SH-SY5Y (cell line): ENCODE measurements at regions not wholly inside any gene's neighbourhood (a gene's known extent, or its start where the extent isn't known, plus 50 kb on each side); places are given as distances from the start of the nearest gene placed in this dataset.

Experiments used
- GATA2 ChIP-seq: IDR thresholded peaks from 2 replicates; pipeline ENCODE4 v1.6.1; 2011; ENCODE audit warnings: mild to moderate bottlenecking, low read depth, low read length
- GATA3 ChIP-seq: IDR thresholded peaks from 2 replicates; pipeline ENCODE4 v1.6.1; 2011; ENCODE audit warnings: low read depth, mild to moderate bottlenecking, low read length, moderate library complexity

GRCh38 chr2:5183031-5183430, 509.2 kb upstream of the SOX11 start:
- no peak for TF ChIP-seq GATA3
- TF ChIP-seq GATA2: no peak

GRCh38 chr2:5187283-5187682, 504.9 kb upstream of the SOX11 start:
- TF ChIP-seq GATA3 (no peak), GATA2 (no peak)

GRCh38 chr2:5188636-5189035, 503.5 kb upstream of the SOX11 start:
- TF ChIP-seq GATA2 (no peak), GATA3 (no peak)

GRCh38 chr2:5190023-5190422, 502.2 kb upstream of the SOX11 start:
- TF ChIP-seq GATA2: no peak
- no peak for TF ChIP-seq GATA3

- TF ChIP-seq GATA2: no peak
These were observed 496.5 kb upstream of the SOX11 start for GRCh38 chr2:5195636-5196035.

GRCh38 chr2:5203134-5203755, 488.9 kb upstream of the SOX11 start:
- TF ChIP-seq GATA2: no peak

- TF ChIP-seq GATA3 (no peak), GATA2 (no peak)
These were observed 476.1 kb upstream of the SOX11 start for GRCh38 chr2:5215989-5216607.

GRCh38 chr2:5227062-5227699, 465.0 kb upstream of the SOX11 start:
- TF ChIP-seq GATA3: no peak
- TF ChIP-seq GATA2: no peak

GRCh38 chr2:5229574-5229973, 462.6 kb upstream of the SOX11 start:
- no peak for TF ChIP-seq GATA3
- no peak for TF ChIP-seq GATA2

- TF ChIP-seq GATA3: no peak
- TF ChIP-seq GATA2: no peak
These were observed 461.7 kb upstream of the SOX11 start for GRCh38 chr2:5230444-5230843.

GRCh38 chr2:5230855-5231254, 461.3 kb upstream of the SOX11 start:
- TF ChIP-seq GATA3: no peak
- TF ChIP-seq GATA2: no peak

- no peak for TF ChIP-seq GATA3
- no peak for TF ChIP-seq GATA2
These were observed 460.9 kb upstream of the SOX11 start for GRCh38 chr2:5231287-5231686.

- TF ChIP-seq GATA3 (no peak), GATA2 (no peak)
These were observed 457.6 kb upstream of the SOX11 start for GRCh38 chr2:5234563-5234962.

- TF ChIP-seq GATA3 (no peak), GATA2 (no peak)
These were observed 456.5 kb upstream of the SOX11 start for GRCh38 chr2:5235701-5236100.

- TF ChIP-seq GATA3: no peak
- no peak for TF ChIP-seq GATA2
These were observed 455.9 kb upstream of the SOX11 start for GRCh38 chr2:5236249-5236648.
